ENCODE measurements at regions not wholly inside any gene's neighbourhood (a gene's known extent, or its start where the extent isn't known, plus 50 kb on each side); places are given as distances from the start of the nearest gene placed in this dataset.

- Histone ChIP-seq H3K4me3 (ENCODE audit: low read depth in 1 of 2, low read length in 2 of 2) (no peak overlapping the region), H3K27ac (ENCODE audit: low read length) (no peak overlapping the region), H3K4me1 (ENCODE audit: control insufficient read depth in 1 of 2, insufficient read depth in 2 of 2, low read length in 2 of 2) (no peaks in the 10 kb centered on the region), H3K27me3 (ENCODE audit: low read depth, low read length) (no peaks in the 10 kb centered on the region), H3K9me3 (ENCODE audit: control insufficient read depth in 1 of 2, low read length in 2 of 2) (no peaks in the 10 kb centered on the region), H3K36me3 (ENCODE audit: control insufficient read depth in 1 of 2, insufficient read depth in 2 of 2, low read length in 2 of 2) (no peaks in the 10 kb centered on the region)
These were observed 228.7 kb upstream of the RND3 start for GRCh38 chr2:150716186-150716585.

GRCh38 chr2:150715501-150715900, 228.0 kb upstream of the RND3 start:
- no peaks in the 10 kb centered on the region for H3K4me1 ChIP-seq (ENCODE audit: control insufficient read depth in 1 of 2, insufficient read depth in 2 of 2, low read length in 2 of 2)
- no peaks in the 10 kb centered on the region for H3K27me3 ChIP-seq (ENCODE audit: low read depth, low read length)
- no peak overlapping the region for H3K4me3 ChIP-seq (ENCODE audit: low read depth in 1 of 2, low read length in 2 of 2)
- H3K36me3 ChIP-seq (ENCODE audit: control insufficient read depth in 1 of 2, insufficient read depth in 2 of 2, low read length in 2 of 2), result no peaks in the 10 kb centered on the region
- no peaks in the 10 kb centered on the region for H3K9me3 ChIP-seq (ENCODE audit: control insufficient read depth in 1 of 2, low read length in 2 of 2)
- no peak overlapping the region for H3K27ac ChIP-seq (ENCODE audit: low read length)

- Histone ChIP-seq H3K36me3 (ENCODE audit: control insufficient read depth in 1 of 2, insufficient read depth in 2 of 2, low read length in 2 of 2) (no peaks in the 10 kb centered on the region), H3K27ac (ENCODE audit: low read length) (no peak overlapping the region), H3K4me3 (ENCODE audit: low read depth in 1 of 2, low read length in 2 of 2) (no peak overlapping the region), H3K9me3 (ENCODE audit: control insufficient read depth in 1 of 2, low read length in 2 of 2) (no peaks in the 10 kb centered on the region), H3K4me1 (ENCODE audit: control insufficient read depth in 1 of 2, insufficient read depth in 2 of 2, low read length in 2 of 2) (no peaks in the 10 kb centered on the region), H3K27me3 (ENCODE audit: low read depth, low read length) (no peaks in the 10 kb centered on the region)
These were observed 223.4 kb upstream of the RND3 start for GRCh38 chr2:150710916-150711315.

- no peaks in the 10 kb centered on the region for H3K9me3 ChIP-seq (ENCODE audit: control insufficient read depth in 1 of 2, low read length in 2 of 2)
- H3K4me1 ChIP-seq (ENCODE audit: control insufficient read depth in 1 of 2, insufficient read depth in 2 of 2, low read length in 2 of 2), result no peaks in the 10 kb centered on the region
- no peak overlapping the region for H3K4me3 ChIP-seq (ENCODE audit: low read depth in 1 of 2, low read length in 2 of 2)
- no peaks in the 10 kb centered on the region for H3K36me3 ChIP-seq (ENCODE audit: control insufficient read depth in 1 of 2, insufficient read depth in 2 of 2, low read length in 2 of 2)
- H3K27me3 ChIP-seq (ENCODE audit: low read depth, low read length), result no peaks in the 10 kb centered on the region
- H3K27ac ChIP-seq (ENCODE audit: low read length), result no peak overlapping the region
These were observed 222.6 kb upstream of the RND3 start for GRCh38 chr2:150710041-150710440.

- no peaks in the 10 kb centered on the region for H3K9me3 ChIP-seq (ENCODE audit: control insufficient read depth in 1 of 2, low read length in 2 of 2)
- no peaks in the 10 kb centered on the region for H3K27me3 ChIP-seq (ENCODE audit: low read depth, low read length)
- H3K36me3 ChIP-seq (ENCODE audit: control insufficient read depth in 1 of 2, insufficient read depth in 2 of 2, low read length in 2 of 2), result no peaks in the 10 kb centered on the region
- H3K4me1 ChIP-seq (ENCODE audit: control insufficient read depth in 1 of 2, insufficient read depth in 2 of 2, low read length in 2 of 2), result no peaks in the 10 kb centered on the region
- H3K4me3 ChIP-seq (ENCODE audit: low read depth in 1 of 2, low read length in 2 of 2), result no peak overlapping the region
- no peak overlapping the region for H3K27ac ChIP-seq (ENCODE audit: low read length)
These were observed 219.1 kb upstream of the RND3 start for GRCh38 chr2:150706561-150706960.

- no peak overlapping the region for H3K27ac ChIP-seq (ENCODE audit: low read length)
- H3K4me3 ChIP-seq (ENCODE audit: low read depth in 1 of 2, low read length in 2 of 2), result no peak overlapping the region
- no peaks in the 10 kb centered on the region for H3K4me1 ChIP-seq (ENCODE audit: control insufficient read depth in 1 of 2, insufficient read depth in 2 of 2, low read length in 2 of 2)
- H3K36me3 ChIP-seq (ENCODE audit: control insufficient read depth in 1 of 2, insufficient read depth in 2 of 2, low read length in 2 of 2), result no peaks in the 10 kb centered on the region
- H3K9me3 ChIP-seq (ENCODE audit: control insufficient read depth in 1 of 2, low read length in 2 of 2), result no peaks in the 10 kb centered on the region
- no peaks in the 10 kb centered on the region for H3K27me3 ChIP-seq (ENCODE audit: low read depth, low read length)
These were observed 218.3 kb upstream of the RND3 start for GRCh38 chr2:150705767-150706166.

GRCh38 chr2:150705357-150705756, 217.9 kb upstream of the RND3 start:
- Histone ChIP-seq H3K9me3 (ENCODE audit: control insufficient read depth in 1 of 2, low read length in 2 of 2) (no peaks in the 10 kb centered on the region), H3K4me1 (ENCODE audit: control insufficient read depth in 1 of 2, insufficient read depth in 2 of 2, low read length in 2 of 2) (no peaks in the 10 kb centered on the region), H3K4me3 (ENCODE audit: low read depth in 1 of 2, low read length in 2 of 2) (no peak overlapping the region), H3K36me3 (ENCODE audit: control insufficient read depth in 1 of 2, insufficient read depth in 2 of 2, low read length in 2 of 2) (no peaks in the 10 kb centered on the region), H3K27me3 (ENCODE audit: low read depth, low read length) (no peaks in the 10 kb centered on the region), H3K27ac (ENCODE audit: low read length) (no peak overlapping the region)

GRCh38 chr2:150702791-150703190, 215.3 kb upstream of the RND3 start:
- H3K4me1 ChIP-seq (ENCODE audit: control insufficient read depth in 1 of 2, insufficient read depth in 2 of 2, low read length in 2 of 2), result no peaks in the 10 kb centered on the region
- peaks cover 0 to 3% of the 10 kb centered on the region in 2 donors for H3K36me3 ChIP-seq (ENCODE audit: control insufficient read depth in 1 of 2, insufficient read depth in 2 of 2, low read length in 2 of 2)
- no peaks in the 10 kb centered on the region for H3K27me3 ChIP-seq (ENCODE audit: low read depth, low read length)
- no peak overlapping the region for H3K27ac ChIP-seq (ENCODE audit: low read length)
- H3K4me3 ChIP-seq (ENCODE audit: low read depth in 1 of 2, low read length in 2 of 2), result no peak overlapping the region
- H3K9me3 ChIP-seq (ENCODE audit: control insufficient read depth in 1 of 2, low read length in 2 of 2), result no peaks in the 10 kb centered on the region

GRCh38 chr2:150700666-150701580, 213.5 kb upstream of the RND3 start:
- no peaks in the 10 kb centered on the region for H3K4me1 ChIP-seq (ENCODE audit: control insufficient read depth in 1 of 2, insufficient read depth in 2 of 2, low read length in 2 of 2)
- H3K9me3 ChIP-seq (ENCODE audit: control insufficient read depth in 1 of 2, low read length in 2 of 2), result no peaks in the 10 kb centered on the region
- peaks cover 0 to 3% of the 10 kb centered on the region in 2 donors for H3K36me3 ChIP-seq (ENCODE audit: control insufficient read depth in 1 of 2, insufficient read depth in 2 of 2, low read length in 2 of 2)
- no peaks in the 10 kb centered on the region for H3K27me3 ChIP-seq (ENCODE audit: low read depth, low read length)
- H3K27ac ChIP-seq (ENCODE audit: low read length), result no peak overlapping the region
- H3K4me3 ChIP-seq (ENCODE audit: low read depth in 1 of 2, low read length in 2 of 2), result no peak overlapping the region

- Histone ChIP-seq H3K36me3 (ENCODE audit: control insufficient read depth in 1 of 2, insufficient read depth in 2 of 2, low read length in 2 of 2) (peaks cover 0 to 3% of the 10 kb centered on the region in 2 donors), H3K27ac (ENCODE audit: low read length) (no peak overlapping the region), H3K27me3 (ENCODE audit: low read depth, low read length) (no peaks in the 10 kb centered on the region), H3K4me3 (ENCODE audit: low read depth in 1 of 2, low read length in 2 of 2) (no peak overlapping the region), H3K9me3 (ENCODE audit: control insufficient read depth in 1 of 2, low read length in 2 of 2) (no peaks in the 10 kb centered on the region), H3K4me1 (ENCODE audit: control insufficient read depth in 1 of 2, insufficient read depth in 2 of 2, low read length in 2 of 2) (no peaks in the 10 kb centered on the region)
These were observed 211.8 kb upstream of the RND3 start for GRCh38 chr2:150699218-150699617.

GRCh38 chr2:150698016-150698661, 210.7 kb upstream of the RND3 start:
- no peak overlapping the region for H3K27ac ChIP-seq (ENCODE audit: low read length)

More at GRCh38 chr2:150698016-150698661, 210.7 kb upstream of the RND3 start:
- no peaks in the 10 kb centered on the region for H3K4me1 ChIP-seq (ENCODE audit: control insufficient read depth in 1 of 2, insufficient read depth in 2 of 2, low read length in 2 of 2)
- H3K9me3 ChIP-seq (ENCODE audit: control insufficient read depth in 1 of 2, low read length in 2 of 2), result no peaks in the 10 kb centered on the region
- H3K27me3 ChIP-seq (ENCODE audit: low read depth, low read length), result no peaks in the 10 kb centered on the region
- no peak overlapping the region for H3K4me3 ChIP-seq (ENCODE audit: low read depth in 1 of 2, low read length in 2 of 2)
- H3K36me3 ChIP-seq (ENCODE audit: control insufficient read depth in 1 of 2, insufficient read depth in 2 of 2, low read length in 2 of 2), result peaks cover 0 to 3% of the 10 kb centered on the region in 2 donors

Measured in muscle layer of duodenum (tissue), 2 donors.